GM13976 (cell line): ENCODE measurements at regions not wholly inside any gene's neighbourhood (a gene's known extent, or its start where the extent isn't known, plus 50 kb on each side); places are given as distances from the start of the nearest gene placed in this dataset.

Source experiments
- DNase-seq: peaks from one replicate; pipeline ENCODE4 v3.0.0; 2012; ENCODE audit warnings: low spot score
- CTCF ChIP-seq: IDR thresholded peaks from 2 replicates; pipeline ENCODE4 v1.5.1; 2012; ENCODE audit warnings: borderline replicate concordance, mild to moderate bottlenecking; ENCODE audit not compliant: insufficient read depth; ENCODE audit errors: extremely low read depth, missing control alignments, control extremely low read depth
- in situ Hi-C: fragments of 300-500 bp; cut with MboI; formaldehyde crosslinking; loops from one replicate; pipeline ENCODE4 v1.12.0; 2022; ENCODE audit warnings: low sequenced_read_pairs, mixed read lengths, inconsistent platforms; ENCODE audit not compliant: unreplicated experiment

- in situ Hi-C loops, result no loop called here
- no peak for TF ChIP-seq CTCF
- DNase-seq, result no peak
These were observed 260.5 kb downstream of the CASP12 start for GRCh38 chr11:104637662-104638170.

- no peak for TF ChIP-seq CTCF
- in situ Hi-C loops, result no loop called here
- no peak for DNase-seq
These were observed 265.0 kb downstream of the CASP12 start for GRCh38 chr11:104633226-104633625.

GRCh38 chr11:104630352-104630751 lies 267.9 kb downstream of the CASP12 start:
- in situ Hi-C loops, result no loop called here
- TF ChIP-seq CTCF, result no peak
- no peak for DNase-seq

GRCh38 chr11:104625246-104625645 lies 273.0 kb downstream of the CASP12 start:
- TF ChIP-seq CTCF, result no peak
- DNase-seq, result no peak

GRCh38 chr11:104624021-104624420 lies 274.2 kb downstream of the CASP12 start:
- no peak for TF ChIP-seq CTCF
- in situ Hi-C loops, result no loop called here
- DNase-seq, result no peak

More at GRCh38 chr11:104625246-104625645, 273.0 kb downstream of the CASP12 start:
- in situ Hi-C loops, result no loop called here

GRCh38 chr11:104623518-104623917 lies 274.7 kb downstream of the CASP12 start:
- in situ Hi-C loops, result no loop called here
- DNase-seq, result no peak
- TF ChIP-seq CTCF, result no peak

- in situ Hi-C loops, result no loop called here
- no peak for TF ChIP-seq CTCF
- DNase-seq, result no peak
These were observed 277.3 kb downstream of the CASP12 start for GRCh38 chr11:104620991-104621390.
